Loucy (cell line): ENCODE measurements at regions not wholly inside any gene's neighbourhood (a gene's known extent, or its start where the extent isn't known, plus 50 kb on each side); places are given as distances from the start of the nearest gene placed in this dataset.

Experiments used
- CTCF ChIP-seq: fragments of 200-600 bp; sonication (generic); conservative IDR thresholded peaks from 2 replicates; pipeline ENCODE4 v1.5.1; 2014; ENCODE audit warnings: mild to moderate bottlenecking, antibody characterized with exemption, low read length
- EZH2phosphoT487 ChIP-seq: fragments of 200-600 bp; IDR thresholded peaks from 2 replicates; pipeline ENCODE4 v1.6.1; 2018; ENCODE audit warnings: antibody characterized with exemption, mild to moderate bottlenecking, moderate library complexity, borderline replicate concordance

- no peak for TF ChIP-seq CTCF
- no peak for TF ChIP-seq EZH2phosphoT487
Observed at GRCh38 chr7:115106316-115106715, 184.4 kb downstream of the MDFIC start.
